Adrenal gland (tissue), 5 donors: ENCODE measurements at regions not wholly inside any gene's neighbourhood (a gene's known extent, or its start where the extent isn't known, plus 50 kb on each side); places are given as distances from the start of the nearest gene placed in this dataset.

ENCODE experiments used
- POLR2A ChIP-seq, 2 donors: fragments of 450-650 bp; IDR thresholded peaks; one replicate each; pipeline ENCODE4 v1.6.1; 2017; ENCODE audit warnings: antibody characterized with exemption in 2 of 2, mild to moderate bottlenecking in 2 of 2, moderate library complexity in 1 of 2
- TF ChIP-seq, protein P1 (sequence below), 6 experiments: fragments of 450-650 bp in 4 of 6; fragments of 200-600 bp in 2 of 6; sonication (generic) in 1 of 6; IDR thresholded peaks; 1 replicate in 5 of 6; 2 replicates in 1 of 6; pipeline versions ENCODE4 v1.5.1 to v1.8.0; 2016 to 2021; ENCODE audit warnings: antibody characterized with exemption in 6 of 6, mild to moderate bottlenecking in 2 of 6, moderate library complexity in 1 of 6
- donor health status: DM: no; HTN: no; CAD: no.

DNA sequence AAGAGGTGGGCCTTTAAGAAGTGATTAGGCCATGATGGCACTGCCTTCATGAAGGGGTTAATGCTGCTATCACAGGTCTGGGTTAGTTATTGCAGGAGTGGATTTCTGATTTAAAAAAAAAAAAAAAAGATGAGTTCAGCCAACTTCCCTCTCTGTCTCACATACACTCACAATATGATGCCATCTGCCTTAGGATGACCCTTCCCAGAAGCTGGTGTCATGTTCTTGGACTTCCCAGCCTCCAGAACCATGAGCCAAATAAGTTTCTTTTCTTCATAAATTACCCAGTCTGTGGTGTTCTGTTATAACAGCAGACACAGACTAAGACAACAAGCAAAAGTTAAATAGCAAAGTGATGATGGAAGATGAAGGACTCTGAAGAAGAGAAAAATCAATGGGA lies 179.7 kb upstream of the ETAA1 start:
- TF ChIP-seq, protein P1, sequence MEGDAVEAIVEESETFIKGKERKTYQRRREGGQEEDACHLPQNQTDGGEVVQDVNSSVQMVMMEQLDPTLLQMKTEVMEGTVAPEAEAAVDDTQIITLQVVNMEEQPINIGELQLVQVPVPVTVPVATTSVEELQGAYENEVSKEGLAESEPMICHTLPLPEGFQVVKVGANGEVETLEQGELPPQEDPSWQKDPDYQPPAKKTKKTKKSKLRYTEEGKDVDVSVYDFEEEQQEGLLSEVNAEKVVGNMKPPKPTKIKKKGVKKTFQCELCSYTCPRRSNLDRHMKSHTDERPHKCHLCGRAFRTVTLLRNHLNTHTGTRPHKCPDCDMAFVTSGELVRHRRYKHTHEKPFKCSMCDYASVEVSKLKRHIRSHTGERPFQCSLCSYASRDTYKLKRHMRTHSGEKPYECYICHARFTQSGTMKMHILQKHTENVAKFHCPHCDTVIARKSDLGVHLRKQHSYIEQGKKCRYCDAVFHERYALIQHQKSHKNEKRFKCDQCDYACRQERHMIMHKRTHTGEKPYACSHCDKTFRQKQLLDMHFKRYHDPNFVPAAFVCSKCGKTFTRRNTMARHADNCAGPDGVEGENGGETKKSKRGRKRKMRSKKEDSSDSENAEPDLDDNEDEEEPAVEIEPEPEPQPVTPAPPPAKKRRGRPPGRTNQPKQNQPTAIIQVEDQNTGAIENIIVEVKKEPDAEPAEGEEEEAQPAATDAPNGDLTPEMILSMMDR (IDR thresholded peaks at IDR 0.05), result no peak
- no peak for TF ChIP-seq POLR2A (IDR thresholded peaks at IDR 0.05)
